IMR-90 (cell line): ENCODE measurements at regions not wholly inside any gene's neighbourhood (a gene's known extent, or its start where the extent isn't known, plus 50 kb on each side); places are given as distances from the start of the nearest gene placed in this dataset.

Experiments
- CEBPB ChIP-seq: IDR thresholded peaks from 2 replicates; pipeline ENCODE4 v1.6.1; 2012; ENCODE audit warnings: low read depth, low read length, improper control_type of control experiment
- POLR2A ChIP-seq: IDR thresholded peaks from 2 replicates; pipeline ENCODE4 v1.6.1; 2012; ENCODE audit warnings: mild to moderate bottlenecking, low read depth, low read length
- TF ChIP-seq, protein P1 (sequence below): conservative IDR thresholded peaks from 2 replicates; pipeline ENCODE4 v1.5.1; 2012; ENCODE audit warnings: mild to moderate bottlenecking, low read depth, low read length, improper control_type of control experiment

DNA sequence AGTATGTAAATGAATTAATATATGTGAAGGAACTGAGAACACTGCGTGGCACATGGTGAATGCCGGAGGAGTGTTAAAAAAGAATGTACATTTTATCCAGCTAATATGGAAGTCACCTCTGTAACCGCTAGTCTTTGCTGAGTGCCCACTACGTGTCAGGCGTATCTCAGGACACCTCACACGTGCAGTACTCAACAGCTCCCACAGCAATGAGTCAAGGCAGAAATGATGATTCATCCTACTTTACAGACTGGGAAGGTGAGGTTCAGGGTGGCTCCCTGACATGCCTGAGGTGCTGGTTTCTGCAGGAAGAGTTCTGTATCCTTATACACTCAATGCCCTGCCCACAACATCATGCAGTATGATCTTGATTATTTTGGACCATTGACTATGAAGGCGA, 487.0 kb downstream of the HAPSTR1 start:
- no peak for TF ChIP-seq POLR2A
- TF ChIP-seq, protein P1, sequence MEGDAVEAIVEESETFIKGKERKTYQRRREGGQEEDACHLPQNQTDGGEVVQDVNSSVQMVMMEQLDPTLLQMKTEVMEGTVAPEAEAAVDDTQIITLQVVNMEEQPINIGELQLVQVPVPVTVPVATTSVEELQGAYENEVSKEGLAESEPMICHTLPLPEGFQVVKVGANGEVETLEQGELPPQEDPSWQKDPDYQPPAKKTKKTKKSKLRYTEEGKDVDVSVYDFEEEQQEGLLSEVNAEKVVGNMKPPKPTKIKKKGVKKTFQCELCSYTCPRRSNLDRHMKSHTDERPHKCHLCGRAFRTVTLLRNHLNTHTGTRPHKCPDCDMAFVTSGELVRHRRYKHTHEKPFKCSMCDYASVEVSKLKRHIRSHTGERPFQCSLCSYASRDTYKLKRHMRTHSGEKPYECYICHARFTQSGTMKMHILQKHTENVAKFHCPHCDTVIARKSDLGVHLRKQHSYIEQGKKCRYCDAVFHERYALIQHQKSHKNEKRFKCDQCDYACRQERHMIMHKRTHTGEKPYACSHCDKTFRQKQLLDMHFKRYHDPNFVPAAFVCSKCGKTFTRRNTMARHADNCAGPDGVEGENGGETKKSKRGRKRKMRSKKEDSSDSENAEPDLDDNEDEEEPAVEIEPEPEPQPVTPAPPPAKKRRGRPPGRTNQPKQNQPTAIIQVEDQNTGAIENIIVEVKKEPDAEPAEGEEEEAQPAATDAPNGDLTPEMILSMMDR = no peak
- TF ChIP-seq CEBPB = no peak
